ENCODE measurements at regions not wholly inside any gene's neighbourhood (a gene's known extent, or its start where the extent isn't known, plus 50 kb on each side); places are given as distances from the start of the nearest gene placed in this dataset.

- ChIA-PET CTCF (no interaction called here), POLR2A (no interaction called here)
- Histone ChIP-seq H3K9me3 (ENCODE audit: control insufficient read depth, insufficient read depth, low read length) (no peaks in the 10 kb centered on the region), H3K27me3 (ENCODE audit: control insufficient read depth, insufficient read depth, low read length) (no peaks in the 10 kb centered on the region), H3K4me3 (ENCODE audit: low read depth, low read length) (no peak overlapping the region), H3K27ac (ENCODE audit: low read depth, low read length) (no peak overlapping the region)
- TF ChIP-seq CTCF (IDR thresholded peaks at IDR 0.05; ENCODE audit: low read depth, low read length): no peak
- no peak for DNase-seq (ENCODE audit: low read depth, low spot score)
Measured at GRCh38 chr3:88940296-88940695, 167.1 kb upstream of the EPHA3 start.

- no peak for TF ChIP-seq CTCF (IDR thresholded peaks at IDR 0.05; ENCODE audit: low read depth, low read length)
- Histone ChIP-seq H3K27ac (ENCODE audit: low read depth, low read length) (no peak overlapping the region), H3K27me3 (ENCODE audit: control insufficient read depth, insufficient read depth, low read length) (no peaks in the 10 kb centered on the region), H3K4me3 (ENCODE audit: low read depth, low read length) (no peak overlapping the region), H3K9me3 (ENCODE audit: control insufficient read depth, insufficient read depth, low read length) (no peaks in the 10 kb centered on the region)
- DNase-seq (ENCODE audit: low read depth, low spot score): no peak
- ChIA-PET POLR2A (no interaction called here), CTCF (no interaction called here)
Measured at GRCh38 chr3:88947013-88947412, 160.4 kb upstream of the EPHA3 start.

- POLR2A ChIA-PET: no interaction called here
- DNase-seq (ENCODE audit: low read depth, low spot score): no peak
- no peak overlapping the region for H3K27ac ChIP-seq (ENCODE audit: low read depth, low read length)
- CTCF ChIA-PET: no interaction called here
- H3K27me3 ChIP-seq (ENCODE audit: control insufficient read depth, insufficient read depth, low read length): no peaks in the 10 kb centered on the region
- TF ChIP-seq CTCF (IDR thresholded peaks at IDR 0.05; ENCODE audit: low read depth, low read length): no peak
- no peak overlapping the region for H3K4me3 ChIP-seq (ENCODE audit: low read depth, low read length)
- H3K9me3 ChIP-seq (ENCODE audit: control insufficient read depth, insufficient read depth, low read length): no peaks in the 10 kb centered on the region
Measured at GRCh38 chr3:88954853-88955252, 152.6 kb upstream of the EPHA3 start.

- Histone ChIP-seq H3K27ac (ENCODE audit: low read depth, low read length) (no peak overlapping the region), H3K9me3 (ENCODE audit: control insufficient read depth, insufficient read depth, low read length) (no peaks in the 10 kb centered on the region), H3K4me3 (ENCODE audit: low read depth, low read length) (no peak overlapping the region), H3K27me3 (ENCODE audit: control insufficient read depth, insufficient read depth, low read length) (no peaks in the 10 kb centered on the region)
- ChIA-PET POLR2A (no interaction called here), CTCF (no interaction called here)
- DNase-seq (ENCODE audit: low read depth, low spot score): no peak
- TF ChIP-seq CTCF (IDR thresholded peaks at IDR 0.05; ENCODE audit: low read depth, low read length): no peak
Measured at GRCh38 chr3:88955274-88955673, 152.1 kb upstream of the EPHA3 start.

GRCh38 chr3:88957711-88958439 lies 149.5 kb upstream of the EPHA3 start:
- peak; percentile 30 for DNase-seq (ENCODE audit: low read depth, low spot score)
- ChIA-PET POLR2A (no interaction called here), CTCF (no interaction called here)
- peak overlapping the region; percentile 79 for H3K27ac ChIP-seq (ENCODE audit: low read depth, low read length)
- no peaks in the 10 kb centered on the region for H3K9me3 ChIP-seq (ENCODE audit: control insufficient read depth, insufficient read depth, low read length)
- no peak overlapping the region for H3K4me3 ChIP-seq (ENCODE audit: low read depth, low read length)
- no peak for TF ChIP-seq CTCF (IDR thresholded peaks at IDR 0.05; ENCODE audit: low read depth, low read length)
- no peaks in the 10 kb centered on the region for H3K27me3 ChIP-seq (ENCODE audit: control insufficient read depth, insufficient read depth, low read length)

Measured in AG04450 (cell line).